ENCODE measurements at regions not wholly inside any gene's neighbourhood (a gene's known extent, or its start where the extent isn't known, plus 50 kb on each side); places are given as distances from the start of the nearest gene placed in this dataset.

DNA sequence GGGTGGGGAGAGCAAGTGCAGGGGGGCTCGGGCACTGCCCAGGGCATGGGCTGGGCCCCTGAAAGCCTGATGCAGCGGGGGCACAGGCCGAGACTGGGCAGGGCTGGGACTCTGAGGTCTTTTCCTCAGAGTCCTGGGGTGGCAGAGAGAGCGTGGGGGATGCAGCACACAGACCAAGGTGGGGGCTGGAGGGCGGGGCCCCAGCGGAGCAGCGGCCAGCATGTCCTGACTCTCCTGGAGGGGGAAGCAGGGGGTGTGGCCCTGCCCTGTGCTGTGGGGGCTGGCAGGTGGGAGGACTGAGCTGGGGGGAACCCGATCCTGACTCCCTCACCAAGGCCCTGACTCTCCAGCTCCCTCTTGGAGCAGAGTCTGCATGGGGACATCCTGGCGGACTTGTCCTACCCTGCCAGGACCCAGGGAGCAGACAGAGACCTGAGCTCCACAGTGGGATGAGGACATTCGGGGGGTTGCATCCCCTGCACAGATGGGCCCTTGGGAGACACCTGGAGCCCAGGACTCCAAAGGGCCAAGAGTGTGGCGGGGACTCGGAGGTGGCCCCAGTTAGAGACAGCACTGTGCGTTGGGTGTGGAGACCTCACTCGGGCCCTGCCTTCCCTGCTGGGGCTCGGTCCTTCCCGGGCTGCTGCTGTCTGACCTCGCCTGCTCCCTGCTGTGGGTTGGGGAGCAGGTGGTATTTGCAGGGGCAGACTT lies 326.1 kb downstream of the TMEM121 start:
- TF ChIP-seq EP300 (IDR thresholded peaks at IDR 0.05; ENCODE audit: borderline replicate concordance) (no peak), TAF1 (IDR thresholded peaks at IDR 0.05; ENCODE audit: low read depth) (no peak)
